NCI-H345 treated with DMSO at 0.1 percent for 48 hours (cell line): ENCODE measurements at regions not wholly inside any gene's neighbourhood (a gene's known extent, or its start where the extent isn't known, plus 50 kb on each side); places are given as distances from the start of the nearest gene placed in this dataset.

Experiments
- DNase-seq: peaks from one replicate; lab custom pipeline; 2025; ENCODE audit not compliant: unreplicated experiment; lab: John Stamatoyannopoulos, UW

GRCh38 chr5:149441986-149442385, 62.9 kb upstream of the IL17B start:
- no peak for DNase-seq

- DNase-seq = no peak
These were observed 62.2 kb upstream of the IL17B start for GRCh38 chr5:149441194-149441753.

- no peak for DNase-seq
These were observed 60.9 kb upstream of the IL17B start for GRCh38 chr5:149439899-149440542.

GRCh38 chr5:149438711-149439132, 59.6 kb upstream of the IL17B start:
- DNase-seq = no peak

GRCh38 chr5:149438281-149438680, 59.2 kb upstream of the IL17B start:
- DNase-seq = no peak

GRCh38 chr5:149437391-149438040, 58.4 kb upstream of the IL17B start:
- no peak for DNase-seq

GRCh38 chr5:149435660-149436059, 56.6 kb upstream of the IL17B start:
- no peak for DNase-seq

GRCh38 chr5:149435015-149435376, 55.9 kb upstream of the IL17B start:
- DNase-seq = no peak

GRCh38 chr5:149434162-149435014, 55.3 kb upstream of the IL17B start:
- peak; percentile 15 for DNase-seq

- no peak for DNase-seq
These were observed 54.5 kb upstream of the IL17B start for GRCh38 chr5:149433524-149434131.

GRCh38 chr5:149432911-149433401, 53.9 kb upstream of the IL17B start:
- no peak for DNase-seq

- no peak for DNase-seq
These were observed 53.3 kb upstream of the IL17B start for GRCh38 chr5:149432376-149432775.

- no peak for DNase-seq
These were observed 51.0 kb upstream of the IL17B start for GRCh38 chr5:149429839-149430721.
